ENCODE measurements at regions not wholly inside any gene's neighbourhood (a gene's known extent, or its start where the extent isn't known, plus 50 kb on each side); places are given as distances from the start of the nearest gene placed in this dataset.

- FAIRE-seq = no peak
Observed at GRCh38 chr9:94159069-94159939, 75.0 kb downstream of the PTPDC1 start.

GRCh38 chr9:94160594-94161501 is 76.6 kb downstream of the PTPDC1 start:
- no peak for FAIRE-seq

- no peak for FAIRE-seq
Observed at GRCh38 chr9:94161673-94162072, 77.4 kb downstream of the PTPDC1 start.

GRCh38 chr9:94164806-94165549 is 80.7 kb downstream of the PTPDC1 start:
- no peak for FAIRE-seq

GRCh38 chr9:94165592-94166235 is 81.5 kb downstream of the PTPDC1 start:
- peak; percentile 33 for FAIRE-seq

- no peak for FAIRE-seq
Observed at GRCh38 chr9:94166236-94166975, 82.1 kb downstream of the PTPDC1 start.

- FAIRE-seq = no peak
Observed at GRCh38 chr9:94166976-94167346, 82.7 kb downstream of the PTPDC1 start.

GRCh38 chr9:94167376-94167890 is 83.2 kb downstream of the PTPDC1 start:
- no peak for FAIRE-seq

- FAIRE-seq = no peak
Observed at GRCh38 chr9:94168203-94169000, 84.1 kb downstream of the PTPDC1 start.

- no peak for FAIRE-seq
Observed at GRCh38 chr9:94169968-94170367, 85.7 kb downstream of the PTPDC1 start.

- no peak for FAIRE-seq
Observed at GRCh38 chr9:94173632-94174031, 85.5 kb upstream of the ZNF169 start.

GRCh38 chr9:94174164-94174563 is 84.9 kb upstream of the ZNF169 start:
- no peak for FAIRE-seq

- FAIRE-seq = no peak
Observed at GRCh38 chr9:94175669-94176068, 83.4 kb upstream of the ZNF169 start.

- FAIRE-seq = no peak
Observed at GRCh38 chr9:94176608-94177007, 82.5 kb upstream of the ZNF169 start.

GRCh38 chr9:94178927-94179326 is 80.2 kb upstream of the ZNF169 start:
- FAIRE-seq = no peak

GRCh38 chr9:94181408-94182181 is 77.5 kb upstream of the ZNF169 start:
- FAIRE-seq = no peak

GRCh38 chr9:94182532-94182931 is 76.6 kb upstream of the ZNF169 start:
- no peak for FAIRE-seq

GRCh38 chr9:94183240-94183999 is 75.7 kb upstream of the ZNF169 start:
- FAIRE-seq = no peak

- no peak for FAIRE-seq
Observed at GRCh38 chr9:94188246-94188645, 70.9 kb upstream of the ZNF169 start.

Measured in TTC549 (cell line).